Neural progenitor cell (in vitro differentiated cells): ENCODE measurements at regions not wholly inside any gene's neighbourhood (a gene's known extent, or its start where the extent isn't known, plus 50 kb on each side); places are given as distances from the start of the nearest gene placed in this dataset.

Experiments used
- EZH2 ChIP-seq: fragments of 200-600 bp; sonication (generic); IDR thresholded peaks from 2 replicates; pipeline ENCODE4 v1.6.1; 2017; ENCODE audit warnings: antibody characterized with exemption, mild to moderate bottlenecking, moderate library complexity
- EZH2phosphoT487 ChIP-seq: fragments of 200-600 bp; sonication (generic); IDR thresholded peaks from 2 replicates; pipeline ENCODE4 v1.6.1; 2017; ENCODE audit warnings: antibody characterized with exemption
- TF ChIP-seq, protein P1 (sequence below): fragments of 200-600 bp; sonication (generic); IDR thresholded peaks from 2 replicates; pipeline ENCODE4 v1.5.1; 2017; ENCODE audit warnings: antibody characterized with exemption, mild to moderate bottlenecking

DNA sequence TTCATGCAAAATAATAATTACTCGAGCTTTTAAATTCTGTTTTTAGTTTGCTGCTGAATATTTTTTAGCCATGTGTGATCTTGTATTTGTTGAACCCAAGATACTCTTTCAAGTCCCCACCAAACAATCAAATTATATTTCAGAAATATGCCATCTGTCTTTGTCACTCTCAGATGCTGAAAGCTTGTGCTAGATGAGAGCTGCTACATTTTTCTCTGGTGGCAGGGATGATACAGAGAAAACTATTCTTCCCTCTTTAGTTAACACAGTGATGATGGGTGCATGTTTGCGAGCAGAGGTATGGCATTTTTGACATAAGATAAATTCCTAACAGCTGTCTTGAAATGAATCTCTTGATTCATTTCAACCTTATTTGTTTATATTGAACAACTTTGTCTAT lies 100.6 kb upstream of the NPHP3 start:
- TF ChIP-seq, protein P1, sequence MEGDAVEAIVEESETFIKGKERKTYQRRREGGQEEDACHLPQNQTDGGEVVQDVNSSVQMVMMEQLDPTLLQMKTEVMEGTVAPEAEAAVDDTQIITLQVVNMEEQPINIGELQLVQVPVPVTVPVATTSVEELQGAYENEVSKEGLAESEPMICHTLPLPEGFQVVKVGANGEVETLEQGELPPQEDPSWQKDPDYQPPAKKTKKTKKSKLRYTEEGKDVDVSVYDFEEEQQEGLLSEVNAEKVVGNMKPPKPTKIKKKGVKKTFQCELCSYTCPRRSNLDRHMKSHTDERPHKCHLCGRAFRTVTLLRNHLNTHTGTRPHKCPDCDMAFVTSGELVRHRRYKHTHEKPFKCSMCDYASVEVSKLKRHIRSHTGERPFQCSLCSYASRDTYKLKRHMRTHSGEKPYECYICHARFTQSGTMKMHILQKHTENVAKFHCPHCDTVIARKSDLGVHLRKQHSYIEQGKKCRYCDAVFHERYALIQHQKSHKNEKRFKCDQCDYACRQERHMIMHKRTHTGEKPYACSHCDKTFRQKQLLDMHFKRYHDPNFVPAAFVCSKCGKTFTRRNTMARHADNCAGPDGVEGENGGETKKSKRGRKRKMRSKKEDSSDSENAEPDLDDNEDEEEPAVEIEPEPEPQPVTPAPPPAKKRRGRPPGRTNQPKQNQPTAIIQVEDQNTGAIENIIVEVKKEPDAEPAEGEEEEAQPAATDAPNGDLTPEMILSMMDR, result no peak
- TF ChIP-seq EZH2 (no peak), EZH2phosphoT487 (no peak)
